Renal cortical epithelial cell (primary cell): ENCODE measurements at regions not wholly inside any gene's neighbourhood (a gene's known extent, or its start where the extent isn't known, plus 50 kb on each side); places are given as distances from the start of the nearest gene placed in this dataset.

ENCODE experiments used
- DNase-seq: peaks from one replicate; pipeline ENCODE4 v3.0.0-alpha.2; 2011; ENCODE audit warnings: low read depth

DNA sequence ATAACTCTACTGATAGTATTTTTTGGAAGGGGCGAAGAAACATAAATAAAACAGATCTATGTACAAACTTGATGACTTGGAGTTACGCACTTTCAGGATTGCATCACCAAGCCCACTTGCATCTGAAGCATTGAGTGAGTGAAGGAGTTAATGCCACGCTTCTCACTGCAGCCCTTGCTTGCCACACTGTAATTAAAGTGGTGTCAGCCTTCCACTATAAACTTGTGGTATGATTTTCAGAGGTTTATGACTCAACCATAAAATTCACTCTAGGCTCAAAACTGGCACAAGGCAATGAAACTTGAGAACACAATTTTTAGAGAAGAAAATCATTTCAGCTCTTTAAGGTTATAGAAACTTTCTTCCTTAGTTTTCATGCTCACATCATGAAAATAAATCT, 93.9 kb upstream of the PRMT6 start:
- no peak for DNase-seq

DNA sequence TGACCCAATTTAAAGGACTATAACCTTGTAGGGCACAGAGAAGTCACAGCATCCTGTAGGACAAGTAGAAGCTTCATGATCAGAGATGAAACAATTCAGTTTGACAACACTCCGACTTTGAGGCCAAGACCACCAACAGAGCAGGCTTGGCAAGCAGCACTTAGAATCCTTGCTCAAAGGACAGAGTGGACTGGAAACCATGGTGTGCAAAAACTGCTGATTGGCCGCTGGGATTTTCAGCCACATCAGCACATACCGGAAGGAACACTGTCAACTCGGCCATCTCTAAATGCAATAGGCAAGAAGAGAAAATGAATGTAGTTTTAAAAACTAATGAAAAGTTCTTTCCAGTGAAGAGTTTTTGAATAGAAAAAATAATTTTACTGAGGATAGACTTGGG, 92.0 kb upstream of the PRMT6 start:
- DNase-seq = no peak

DNA sequence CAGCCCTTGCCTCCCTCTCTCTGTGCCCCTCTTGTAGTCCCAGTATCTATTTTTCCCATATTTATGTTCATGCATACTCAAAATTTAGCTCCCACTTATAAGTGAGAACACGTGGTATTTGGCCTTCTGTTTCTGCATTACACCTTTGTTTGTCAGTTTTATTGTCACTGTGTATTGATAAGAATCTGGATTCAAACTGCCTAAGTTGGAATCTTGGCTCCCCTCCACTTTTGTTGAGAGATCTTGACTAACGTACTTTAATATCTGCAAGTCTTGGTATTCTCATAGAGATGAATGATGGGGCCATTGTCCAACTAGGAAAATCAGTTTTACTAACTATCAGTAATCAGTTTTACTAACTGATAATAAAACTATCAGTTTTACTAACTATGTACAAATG, 87.8 kb upstream of the PRMT6 start:
- DNase-seq = no peak

DNA sequence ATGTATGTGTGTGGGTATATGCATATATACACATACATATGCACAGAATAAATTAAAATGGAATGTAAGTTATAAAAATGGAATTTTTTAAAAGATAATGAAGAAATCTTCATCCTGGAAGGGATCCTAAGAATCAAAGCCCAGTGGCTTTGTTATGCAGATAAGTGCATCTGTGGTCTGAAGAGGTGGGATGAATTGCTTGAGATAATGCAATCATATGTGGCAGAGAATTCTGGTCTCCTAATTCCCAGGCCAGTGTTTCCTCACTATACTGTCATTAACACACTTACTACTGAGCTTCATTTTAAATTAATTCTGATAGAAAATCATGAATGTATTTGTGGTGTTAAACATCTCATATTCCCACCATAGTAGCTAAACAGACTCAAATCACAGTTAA, 86.7 kb upstream of the PRMT6 start:
- DNase-seq = no peak

DNA sequence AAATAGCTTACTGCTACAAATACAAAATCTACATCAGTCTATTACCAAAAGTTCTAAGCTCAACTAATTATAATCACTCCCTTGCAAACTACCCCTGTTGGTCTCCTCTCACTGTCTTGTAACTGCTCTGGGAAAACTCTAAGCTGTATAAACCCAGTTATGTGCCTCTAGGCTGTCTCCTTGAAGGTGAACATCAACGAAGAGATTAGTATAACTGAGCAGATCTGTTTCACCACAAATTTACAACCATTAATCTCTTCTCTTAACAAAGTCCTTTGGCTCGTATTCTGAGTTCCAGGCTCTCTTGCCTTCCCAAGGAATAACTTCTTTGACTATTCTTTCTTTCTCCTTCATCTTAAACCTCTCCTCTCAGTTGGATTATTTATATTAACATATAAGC, 84.4 kb upstream of the PRMT6 start:
- no peak for DNase-seq

DNA sequence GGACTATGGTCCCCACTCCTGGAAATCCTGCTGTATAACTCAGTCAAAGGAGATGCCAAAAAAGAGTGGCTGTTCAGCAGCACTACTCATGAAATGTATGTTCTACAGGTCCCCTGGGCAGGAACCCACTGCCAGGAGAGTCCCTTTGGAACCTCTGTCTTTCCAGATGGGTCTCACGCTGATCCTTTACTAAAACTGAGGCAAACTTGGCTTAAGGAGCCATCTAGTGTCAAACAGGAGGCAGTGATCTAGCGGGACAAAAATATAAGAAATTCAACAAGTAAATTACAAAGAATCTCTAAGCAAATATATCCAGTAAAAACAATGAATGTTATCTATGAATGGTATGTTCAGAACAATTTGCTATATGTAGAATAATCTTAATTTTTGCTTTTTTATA, 80.5 kb upstream of the PRMT6 start:
- DNase-seq = no peak

DNA sequence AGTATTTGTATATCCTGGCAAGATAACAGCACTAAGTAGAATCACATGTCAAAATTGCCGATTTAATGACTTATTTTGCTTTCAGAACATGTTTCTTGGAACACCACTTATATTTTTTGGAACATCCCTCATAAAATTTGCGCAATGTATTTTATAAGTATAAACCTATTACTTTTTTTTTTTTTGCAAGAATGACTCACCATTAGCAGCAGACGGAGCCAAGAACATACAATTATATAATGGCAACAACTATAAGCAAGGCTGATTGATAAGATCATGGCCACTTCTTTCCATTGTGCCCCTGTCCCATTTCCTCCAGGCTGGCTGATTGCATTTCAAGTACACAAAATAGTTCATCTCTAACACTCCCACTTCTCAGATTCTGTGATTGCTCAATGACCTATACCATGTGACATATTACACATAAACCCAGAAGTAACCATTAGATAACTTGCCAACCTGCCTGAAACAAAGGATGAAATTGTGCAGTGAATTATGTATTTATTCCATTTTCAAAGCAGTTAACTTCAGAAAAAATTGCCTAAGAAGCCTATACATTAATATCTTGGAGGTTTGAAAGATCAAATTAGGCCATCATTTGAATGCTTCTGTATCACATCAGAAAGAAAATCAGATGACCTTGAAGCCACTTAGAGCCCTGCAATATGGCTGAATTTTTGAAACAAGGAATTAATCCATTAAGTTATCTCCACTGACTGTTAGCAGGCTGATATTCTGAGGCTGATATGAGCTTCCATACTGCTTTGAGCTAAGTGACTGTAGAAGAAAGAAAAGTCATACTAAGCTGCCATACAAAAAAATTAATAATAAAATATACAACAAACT, 77.8 kb upstream of the PRMT6 start:
- DNase-seq = no peak

DNA sequence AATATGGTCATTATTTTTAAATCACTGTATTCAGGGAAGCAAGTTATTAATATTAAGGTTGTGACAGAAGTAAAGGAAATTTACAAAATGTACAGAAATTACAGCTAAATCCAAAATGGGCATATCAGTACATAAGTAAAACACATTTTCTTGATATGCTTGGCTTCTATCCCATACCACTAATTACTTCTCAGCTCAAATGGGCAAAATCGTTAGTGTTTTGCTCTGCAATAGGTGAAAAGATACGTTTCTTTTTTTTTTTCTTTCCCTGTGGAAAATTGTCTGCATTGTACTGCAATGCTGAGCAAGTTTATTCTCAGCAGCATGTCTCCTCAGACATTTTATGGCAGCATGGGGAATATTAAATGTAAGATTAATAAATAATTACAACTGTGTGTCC, 77.1 kb upstream of the PRMT6 start:
- DNase-seq = no peak

DNA sequence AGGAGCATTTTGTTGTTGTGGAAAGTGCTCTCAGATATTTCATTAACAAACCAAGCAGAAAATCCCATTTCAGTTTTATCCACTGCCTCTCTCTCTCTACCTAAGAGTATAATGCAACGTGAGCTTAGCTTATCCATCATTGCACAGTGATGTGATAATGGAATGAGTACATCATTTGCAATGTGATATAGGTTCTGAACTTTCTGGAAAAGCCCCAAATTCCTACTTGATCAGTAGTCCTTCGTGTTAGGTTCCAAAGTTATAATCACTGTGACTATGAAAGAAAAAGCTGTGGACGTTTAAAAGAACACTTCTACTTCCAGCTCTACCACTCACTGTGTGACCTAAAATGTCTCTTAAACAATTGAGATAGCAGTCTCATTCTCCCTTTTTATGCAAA, 76.4 kb upstream of the PRMT6 start:
- DNase-seq = no peak

DNA sequence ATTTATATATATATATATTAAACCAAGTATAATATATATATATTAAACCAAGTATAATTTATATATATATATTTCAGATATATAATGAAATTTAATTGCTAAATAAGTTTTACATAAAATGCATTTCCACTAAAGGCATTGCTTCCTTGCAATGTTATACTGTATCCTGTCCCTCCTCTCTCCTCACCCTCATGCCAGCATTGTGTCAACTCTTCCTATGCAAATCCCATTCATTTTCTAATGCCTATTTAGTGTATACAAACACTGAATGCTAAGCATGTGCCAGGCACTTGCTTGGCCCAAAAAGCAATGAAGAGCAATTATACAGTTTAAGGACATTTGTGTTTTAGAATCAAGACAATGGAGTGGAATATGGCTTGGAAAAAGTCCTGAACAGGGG, 71.7 kb upstream of the PRMT6 start:
- DNase-seq = no peak

DNA sequence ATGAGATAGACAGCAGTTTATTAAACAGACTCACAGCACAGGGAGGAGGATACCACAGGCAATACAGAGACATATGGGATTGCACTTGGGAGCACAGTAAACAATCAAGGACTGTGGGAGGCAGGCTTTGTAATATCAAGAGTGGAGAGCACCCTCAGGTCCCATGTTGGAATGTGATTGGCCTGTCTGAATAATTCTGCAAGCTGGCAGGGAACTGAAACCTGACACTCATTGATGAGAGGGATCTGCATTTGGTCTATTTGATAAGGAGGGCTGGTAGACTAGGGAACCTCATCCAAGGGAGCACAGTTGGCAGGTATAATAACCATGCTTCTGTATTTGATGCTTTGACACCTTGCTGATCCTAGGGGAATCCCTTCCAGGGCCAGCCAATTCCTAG, 69.9 kb upstream of the PRMT6 start:
- no peak for DNase-seq

DNA sequence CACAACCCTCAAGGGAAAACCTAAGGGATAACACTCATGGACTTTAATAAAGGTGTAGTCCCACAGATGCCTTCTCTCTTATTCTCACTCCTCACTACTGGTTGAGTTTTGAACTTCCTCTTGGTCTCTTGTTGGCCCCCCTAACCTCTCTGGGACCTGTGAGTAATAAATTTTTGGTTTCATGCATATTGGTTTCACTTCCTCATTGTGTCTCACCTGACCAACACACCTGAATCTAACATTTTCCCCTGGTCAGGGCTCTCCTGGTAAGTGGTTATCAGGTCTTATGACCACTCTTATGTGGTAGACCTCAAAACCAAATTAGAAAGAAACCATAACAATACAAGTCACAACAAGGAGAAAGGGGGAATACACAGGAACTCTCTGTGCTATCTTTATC, 60.5 kb upstream of the PRMT6 start:
- DNase-seq = no peak

DNA sequence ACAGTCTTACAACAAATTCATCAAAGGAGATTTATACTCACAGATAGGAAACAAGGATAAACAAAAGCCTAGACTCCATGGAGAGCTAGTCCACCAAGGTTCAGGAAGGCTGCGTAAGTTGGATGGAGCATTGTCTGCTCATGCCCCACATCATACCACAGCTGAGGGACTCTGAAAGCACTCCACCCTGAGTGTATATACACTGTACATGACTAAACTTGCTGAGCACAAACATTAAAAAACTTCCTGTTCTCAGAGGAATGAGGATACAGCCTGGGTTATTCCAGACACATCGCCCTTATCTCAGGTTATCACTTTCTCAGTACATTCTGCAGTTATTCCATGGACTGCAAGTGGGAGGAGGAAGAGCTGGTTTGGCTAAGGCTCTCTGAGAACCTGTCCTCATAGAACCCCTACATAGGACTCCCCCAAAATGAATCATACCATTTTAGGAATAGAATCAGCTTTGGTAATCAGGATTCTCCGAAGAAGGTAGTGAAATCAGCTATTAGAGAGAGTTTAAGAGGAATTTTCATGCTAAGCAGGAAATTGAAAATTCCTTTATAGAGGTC, 58.0 kb upstream of the PRMT6 start:
- peak; percentile 18 for DNase-seq

DNA sequence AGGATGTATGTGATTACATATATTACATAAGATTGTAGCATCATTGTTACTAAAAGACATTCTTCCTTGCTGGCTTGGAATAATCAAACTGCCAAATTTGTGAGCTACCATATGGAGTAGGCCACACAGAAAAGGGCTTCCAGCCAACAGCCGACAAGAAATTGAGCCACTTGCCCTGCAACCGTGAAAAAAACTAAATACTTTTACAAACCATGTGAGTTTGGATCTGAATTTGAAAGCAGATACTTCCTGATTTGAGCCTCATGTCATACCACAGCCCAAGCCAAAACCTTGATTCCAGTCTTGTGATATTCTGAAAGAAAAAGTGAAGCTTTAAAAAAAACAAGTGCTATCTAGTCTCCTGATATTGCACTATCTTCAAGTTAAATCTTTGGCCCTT, 55.6 kb upstream of the PRMT6 start:
- no peak for DNase-seq

DNA sequence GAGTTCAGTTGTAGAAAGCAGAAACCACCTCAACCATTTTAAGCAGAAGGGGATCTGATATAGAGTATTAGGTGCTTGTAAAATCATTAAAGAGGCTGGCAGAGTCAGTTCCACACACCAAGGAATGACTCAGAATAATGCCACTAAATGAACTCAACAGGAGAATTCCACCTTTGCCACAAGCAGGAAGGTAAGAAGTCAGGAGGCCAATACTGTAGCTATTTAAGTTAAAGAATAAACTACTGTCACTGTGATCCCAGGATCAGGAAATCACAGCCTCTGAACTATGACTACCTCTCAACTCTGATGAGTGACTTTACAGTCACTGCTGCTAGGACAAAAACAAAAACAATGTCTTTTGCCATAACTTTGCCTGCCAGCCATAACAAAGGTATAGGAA, 52.5 kb upstream of the PRMT6 start:
- peak; percentile 88 for DNase-seq

DNA sequence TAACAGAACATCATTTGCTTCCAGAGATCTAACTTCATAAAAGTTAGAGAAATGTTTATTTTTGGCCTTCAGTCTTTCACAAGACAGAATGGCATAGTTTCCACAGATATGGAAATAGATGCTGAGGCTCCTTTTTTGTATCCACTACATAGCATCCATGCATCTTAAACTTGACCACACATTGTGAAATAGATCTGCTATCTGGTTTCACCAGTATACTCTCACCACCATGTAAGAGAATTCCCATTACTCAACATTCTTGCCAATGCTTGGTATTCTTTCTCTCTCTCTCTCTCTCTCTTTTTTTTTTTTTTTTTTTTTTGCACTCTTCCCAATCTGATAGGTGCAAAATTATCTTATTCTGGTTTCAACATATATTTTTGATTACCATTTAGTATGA, 52.1 kb upstream of the PRMT6 start:
- DNase-seq = peak; percentile 56
